OCI-LY1 (cell line): ENCODE measurements at regions not wholly inside any gene's neighbourhood (a gene's known extent, or its start where the extent isn't known, plus 50 kb on each side); places are given as distances from the start of the nearest gene placed in this dataset.

Source experiments
- H2AFZ ChIP-seq: fragments of 200-600 bp; sonication (generic), shearing (Covaris generic); 2 replicates; pipeline ENCODE4 v1.6.0; 2014; ENCODE audit warnings: antibody characterized with exemption, mild to moderate bottlenecking, low read length
- H3F3A ChIP-seq: fragments of 200-600 bp; sonication (generic), shearing (Covaris generic); 2 replicates; pipeline ENCODE4 v1.6.0; 2014; ENCODE audit warnings: mild to moderate bottlenecking, antibody characterized with exemption, low read length, moderate library complexity; ENCODE audit not compliant: insufficient read depth
- H3K27ac ChIP-seq: fragments of 200-600 bp; sonication (generic); 2 replicates; pipeline ENCODE4 v1.5.1; 2014; ENCODE audit warnings: low read length, mixed run types, mild to moderate bottlenecking, low read depth; ENCODE audit not compliant: poor library complexity, severe bottlenecking
- H3K27me3 ChIP-seq: fragments of 200-600 bp; sonication (generic); 2 replicates; pipeline ENCODE4 v1.6.0; 2014; ENCODE audit warnings: antibody characterized with exemption, mild to moderate bottlenecking, low read length, moderate library complexity; ENCODE audit not compliant: insufficient read depth
- H3K36me3 ChIP-seq: fragments of 200-600 bp; sonication (generic); 2 replicates; pipeline ENCODE4 v1.6.1; 2014; ENCODE audit warnings: mild to moderate bottlenecking, antibody characterized with exemption, low read length, moderate library complexity, mixed read lengths; ENCODE audit not compliant: insufficient read depth
- H3K4me1 ChIP-seq: fragments of 200-600 bp; sonication (generic); 2 replicates; pipeline ENCODE4 v1.5.1; 2014; ENCODE audit warnings: mild to moderate bottlenecking, low read length, moderate library complexity; ENCODE audit not compliant: insufficient read depth, severe bottlenecking
- H3K4me2 ChIP-seq: fragments of 200-600 bp; sonication (generic), shearing (Covaris generic); 2 replicates; pipeline ENCODE4 v1.6.1; 2014; ENCODE audit warnings: low read length
- H3K4me3 ChIP-seq: fragments of 200-600 bp; sonication (generic); 2 replicates; pipeline ENCODE4 v1.5.1; 2014; ENCODE audit warnings: low read length, low read depth, mild to moderate bottlenecking, mixed read lengths; ENCODE audit not compliant: poor library complexity, severe bottlenecking
- H3K79me2 ChIP-seq: fragments of 200-600 bp; shearing (Covaris generic); 2 replicates; pipeline ENCODE4 v1.6.1; 2016; ENCODE audit warnings: mixed run types, low read length, mixed read lengths; ENCODE audit not compliant: insufficient read depth
- H3K9ac ChIP-seq: fragments of 200-600 bp; sonication (generic), shearing (Covaris generic); 2 replicates; pipeline ENCODE4 v1.6.1; 2014; ENCODE audit warnings: mild to moderate bottlenecking, low read length, mixed read lengths
- H3K9me2 ChIP-seq: fragments of 200-600 bp; sonication (generic), shearing (Covaris generic); 2 replicates; pipeline ENCODE4 v1.6.1; 2014; ENCODE audit warnings: low read depth, mild to moderate bottlenecking, low read length, mixed read lengths
- H3K9me3 ChIP-seq: fragments of 200-600 bp; shearing (Covaris generic); 2 replicates; pipeline ENCODE4 v1.6.1; 2014; ENCODE audit warnings: low read length, mixed read lengths
- H4K20me1 ChIP-seq: fragments of 200-600 bp; sonication (generic), shearing (Covaris generic); 2 replicates; pipeline ENCODE4 v1.6.0; 2016; ENCODE audit warnings: mild to moderate bottlenecking, low read length; ENCODE audit not compliant: insufficient read depth
- EZH2 ChIP-seq: fragments of 200-600 bp; sonication (generic), shearing (Covaris generic); IDR thresholded peaks from 2 replicates; pipeline ENCODE4 v1.8.0; 2017; ENCODE audit warnings: borderline replicate concordance, mixed run types, mild to moderate bottlenecking, antibody characterized with exemption, low read length, moderate library complexity, mixed read lengths
- TF ChIP-seq, protein P1 (sequence below): fragments of 200-600 bp; sonication (generic), shearing (Covaris generic); IDR thresholded peaks from 2 replicates; pipeline ENCODE4 v1.5.1; 2017; ENCODE audit warnings: mild to moderate bottlenecking, antibody characterized with exemption, low read length, moderate library complexity, mixed read lengths

DNA sequence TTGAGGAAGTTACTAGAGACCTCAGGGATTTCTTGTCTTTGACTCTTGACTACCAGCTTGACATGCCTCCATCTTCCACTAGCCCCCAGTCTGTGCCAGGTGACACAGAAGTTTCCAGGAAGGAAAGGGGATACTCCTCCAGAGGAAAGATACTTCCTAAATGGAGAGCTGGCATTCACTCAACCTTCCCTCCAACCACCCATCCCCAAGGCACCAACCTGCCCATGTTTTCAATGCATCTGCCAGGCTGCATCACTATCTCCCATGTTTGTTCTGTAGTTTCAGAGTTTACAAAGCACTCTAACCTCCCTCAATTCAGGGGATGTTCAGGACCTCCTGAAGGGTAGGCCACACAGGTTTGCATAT is 198.4 kb upstream of the LPP start:
- H3K4me3 ChIP-seq: no peak overlapping the region
- H3K4me1 ChIP-seq: peaks cover 98% of the 10 kb centered on the region
- H3K27me3 ChIP-seq: no peaks in the 10 kb centered on the region
- H3K79me2 ChIP-seq: peaks cover 8% of the 10 kb centered on the region; the same call in 1 of the 2 replicates
- no peaks in the 10 kb centered on the region for H3K9me3 ChIP-seq
- H3K36me3 ChIP-seq: peaks cover 30% of the 10 kb centered on the region; the same call in 1 of the 2 replicates
- H3F3A ChIP-seq: 0 out of 2 replicates have a peak, but pooled peaks cover 5% of the 10 kb centered on the region
- H3K27ac ChIP-seq: peak overlapping the region; percentile 97
- H4K20me1 ChIP-seq: no peaks in the 10 kb centered on the region
- H3K4me2 ChIP-seq: peak overlapping the region; percentile 4; the same call in 1 of the 2 replicates
- H3K9me2 ChIP-seq: no peaks in the 10 kb centered on the region
- H3K9ac ChIP-seq: peak overlapping the region; percentile 43; the same call in 1 of the 2 replicates
- no peak overlapping the region for H2AFZ ChIP-seq
- TF ChIP-seq EZH2: no peak
- TF ChIP-seq, protein P1, sequence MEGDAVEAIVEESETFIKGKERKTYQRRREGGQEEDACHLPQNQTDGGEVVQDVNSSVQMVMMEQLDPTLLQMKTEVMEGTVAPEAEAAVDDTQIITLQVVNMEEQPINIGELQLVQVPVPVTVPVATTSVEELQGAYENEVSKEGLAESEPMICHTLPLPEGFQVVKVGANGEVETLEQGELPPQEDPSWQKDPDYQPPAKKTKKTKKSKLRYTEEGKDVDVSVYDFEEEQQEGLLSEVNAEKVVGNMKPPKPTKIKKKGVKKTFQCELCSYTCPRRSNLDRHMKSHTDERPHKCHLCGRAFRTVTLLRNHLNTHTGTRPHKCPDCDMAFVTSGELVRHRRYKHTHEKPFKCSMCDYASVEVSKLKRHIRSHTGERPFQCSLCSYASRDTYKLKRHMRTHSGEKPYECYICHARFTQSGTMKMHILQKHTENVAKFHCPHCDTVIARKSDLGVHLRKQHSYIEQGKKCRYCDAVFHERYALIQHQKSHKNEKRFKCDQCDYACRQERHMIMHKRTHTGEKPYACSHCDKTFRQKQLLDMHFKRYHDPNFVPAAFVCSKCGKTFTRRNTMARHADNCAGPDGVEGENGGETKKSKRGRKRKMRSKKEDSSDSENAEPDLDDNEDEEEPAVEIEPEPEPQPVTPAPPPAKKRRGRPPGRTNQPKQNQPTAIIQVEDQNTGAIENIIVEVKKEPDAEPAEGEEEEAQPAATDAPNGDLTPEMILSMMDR: no peak

DNA sequence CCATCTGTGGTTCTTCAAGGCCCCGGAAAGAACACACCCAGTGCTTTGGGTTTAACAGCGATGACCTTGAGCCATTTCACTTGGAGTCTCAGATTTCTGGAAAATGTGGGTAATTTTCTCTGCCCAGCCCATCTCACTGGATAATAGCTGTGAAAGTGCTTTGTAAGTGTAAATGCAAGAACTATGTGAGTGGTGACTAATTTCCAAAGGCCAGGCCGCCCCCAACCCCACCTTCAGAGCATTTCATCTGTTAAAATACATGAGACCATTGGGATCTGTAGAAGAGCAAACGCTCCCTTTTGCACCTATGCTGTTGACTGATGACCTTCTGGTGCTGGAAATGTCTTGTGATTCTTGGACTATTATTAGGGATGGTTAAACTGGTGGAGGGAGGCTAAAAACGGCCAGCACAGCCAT is 196.8 kb upstream of the LPP start:
- peak overlapping the region; percentile 7; the same call in 1 of the 2 replicates for H3K4me2 ChIP-seq
- H3K4me3 ChIP-seq: no peak overlapping the region
- peak overlapping the region; percentile 97 for H3K27ac ChIP-seq
- H3F3A ChIP-seq: 0 out of 2 replicates have a peak, but pooled peaks cover 5% of the 10 kb centered on the region
- TF ChIP-seq EZH2: no peak
- TF ChIP-seq, protein P1: no peak
- peaks cover 27% of the 10 kb centered on the region; the same call in 1 of the 2 replicates for H3K36me3 ChIP-seq
- no peaks in the 10 kb centered on the region for H3K9me2 ChIP-seq
- H3K9me3 ChIP-seq: no peaks in the 10 kb centered on the region
- peaks cover 8% of the 10 kb centered on the region; the same call in 1 of the 2 replicates for H3K79me2 ChIP-seq
- H3K27me3 ChIP-seq: no peaks in the 10 kb centered on the region
- peaks cover 98% of the 10 kb centered on the region for H3K4me1 ChIP-seq
- no peak overlapping the region for H2AFZ ChIP-seq
- H3K9ac ChIP-seq: peak overlapping the region; percentile 76
- no peaks in the 10 kb centered on the region for H4K20me1 ChIP-seq

DNA sequence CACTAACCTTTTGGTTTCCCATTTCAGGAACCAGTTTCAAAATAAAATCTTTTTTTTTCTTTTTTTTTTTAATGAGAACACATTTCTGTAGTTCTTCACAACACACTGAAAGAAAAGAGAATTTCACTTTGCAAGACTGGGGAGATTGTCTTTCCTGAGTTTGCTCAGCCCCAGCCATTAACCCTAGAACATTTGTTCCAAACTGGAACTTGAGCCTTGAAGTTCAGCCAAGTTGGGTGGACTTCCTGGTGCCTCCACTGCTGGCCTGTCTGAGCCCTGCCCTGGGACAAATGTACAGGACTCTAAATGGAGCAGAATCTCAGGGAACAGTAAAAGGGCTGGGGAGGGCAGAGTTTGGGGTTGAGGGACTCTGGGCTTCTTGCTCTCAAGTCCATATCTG is 196.4 kb upstream of the LPP start:
- no peaks in the 10 kb centered on the region for H3K9me3 ChIP-seq
- peaks cover 98% of the 10 kb centered on the region for H3K4me1 ChIP-seq
- H2AFZ ChIP-seq: no peak overlapping the region
- no peak for TF ChIP-seq EZH2
- H4K20me1 ChIP-seq: no peaks in the 10 kb centered on the region
- H3K4me2 ChIP-seq: peak overlapping the region; percentile 41
- H3K27ac ChIP-seq: peak overlapping the region; percentile 97
- H3K79me2 ChIP-seq: peaks cover 8% of the 10 kb centered on the region; the same call in 1 of the 2 replicates
- H3K9ac ChIP-seq: peak overlapping the region; percentile 76
- H3K36me3 ChIP-seq: peaks cover 23% of the 10 kb centered on the region; the same call in 1 of the 2 replicates
- no peaks in the 10 kb centered on the region for H3K9me2 ChIP-seq
- no peaks in the 10 kb centered on the region for H3K27me3 ChIP-seq
- H3F3A ChIP-seq: 0 out of 2 replicates have a peak, but pooled peaks cover 5% of the 10 kb centered on the region
- H3K4me3 ChIP-seq: no peak overlapping the region
